ENCODE measurements at regions not wholly inside any gene's neighbourhood (a gene's known extent, or its start where the extent isn't known, plus 50 kb on each side); places are given as distances from the start of the nearest gene placed in this dataset.

- dilution Hi-C loops (cut with MboI; ENCODE audit: extremely low pct_ligation_motif_present, low sequenced_read_pairs), result no loop called here
- no peaks in the 10 kb centered on the region for H3K4me1 ChIP-seq (ENCODE audit: control insufficient read depth, extremely low read depth, insufficient read depth, low read length)
- H2AFZ ChIP-seq (ENCODE audit: control insufficient read depth, low read length), result no peak overlapping the region
- H3K4me2 ChIP-seq (ENCODE audit: control insufficient read depth, extremely low read depth, insufficient read depth, low read depth, low read length), result no peak overlapping the region
- H3K4me3 ChIP-seq (ENCODE audit: control insufficient read depth in 2 of 3, extremely low read depth in 1 of 3, insufficient read depth in 2 of 3, low read depth in 1 of 3, low read length in 3 of 3), result no peak overlapping the region
- no peak for FAIRE-seq
- no peaks in the 10 kb centered on the region for H3K79me2 ChIP-seq (ENCODE audit: control insufficient read depth, insufficient read depth, low read length)
- TF ChIP-seq CTCF (optimal IDR thresholded peaks at IDR 0.05 in 1 of 3, IDR thresholded peaks at IDR 0.05 in 1 of 3, conservative IDR thresholded peaks at IDR 0.05 in 1 of 3; ENCODE audit: extremely low read depth in 1 of 3, insufficient read depth in 2 of 3, low read length in 3 of 3), result no peak
- no peak for TF ChIP-seq EZH2 (IDR thresholded peaks at IDR 0.05; ENCODE audit: low read length)
- no peak overlapping the region for H3K9ac ChIP-seq (ENCODE audit: control insufficient read depth, extremely low read depth, insufficient read depth, low read length)
- H3K27ac ChIP-seq (ENCODE audit: control insufficient read depth, insufficient read depth, low read length), result no peak overlapping the region
- H3K36me3 ChIP-seq (ENCODE audit: control insufficient read depth in 2 of 2, extremely low read depth in 1 of 2, insufficient read depth in 2 of 2, low read length in 2 of 2), result no peaks in the 10 kb centered on the region
- no peaks in the 10 kb centered on the region for H4K20me1 ChIP-seq (ENCODE audit: control insufficient read depth, extremely low read depth, insufficient read depth, low read length)
- no peak for DNase-seq (ENCODE audit: low read depth, low spot score)
- no peaks in the 10 kb centered on the region for H3K9me3 ChIP-seq (ENCODE audit: control insufficient read depth, low read depth, low read length)
- no peaks in the 10 kb centered on the region for H3K9me1 ChIP-seq (ENCODE audit: control insufficient read depth, extremely low read depth, insufficient read depth, low read length)
- H3K27me3 ChIP-seq (ENCODE audit: control insufficient read depth, extremely low read depth, insufficient read depth, low read length), result no peaks in the 10 kb centered on the region
Measured at GRCh38 chr3:103730744-103731143, 1295.9 kb downstream of the ZPLD1 start.

- Histone ChIP-seq H3K79me2 (ENCODE audit: control insufficient read depth, insufficient read depth, low read length) (no peaks in the 10 kb centered on the region), H3K36me3 (ENCODE audit: control insufficient read depth in 2 of 2, extremely low read depth in 1 of 2, insufficient read depth in 2 of 2, low read length in 2 of 2) (no peaks in the 10 kb centered on the region), H3K27me3 (ENCODE audit: control insufficient read depth, extremely low read depth, insufficient read depth, low read length) (no peaks in the 10 kb centered on the region), H3K9me3 (ENCODE audit: control insufficient read depth, low read depth, low read length) (peaks cover 2% of the 10 kb centered on the region), H3K4me1 (ENCODE audit: control insufficient read depth, extremely low read depth, insufficient read depth, low read length) (no peaks in the 10 kb centered on the region), H3K4me3 (ENCODE audit: control insufficient read depth in 2 of 3, extremely low read depth in 1 of 3, insufficient read depth in 2 of 3, low read depth in 1 of 3, low read length in 3 of 3) (no peak overlapping the region), H3K9me1 (ENCODE audit: control insufficient read depth, extremely low read depth, insufficient read depth, low read length) (no peaks in the 10 kb centered on the region), H3K27ac (ENCODE audit: control insufficient read depth, insufficient read depth, low read length) (no peak overlapping the region), H4K20me1 (ENCODE audit: control insufficient read depth, extremely low read depth, insufficient read depth, low read length) (no peaks in the 10 kb centered on the region), H2AFZ (ENCODE audit: control insufficient read depth, low read length) (no peak overlapping the region), H3K4me2 (ENCODE audit: control insufficient read depth, extremely low read depth, insufficient read depth, low read depth, low read length) (no peak overlapping the region), H3K9ac (ENCODE audit: control insufficient read depth, extremely low read depth, insufficient read depth, low read length) (no peak overlapping the region)
- FAIRE-seq (no peak), DNase-seq (ENCODE audit: low read depth, low spot score) (no peak)
- dilution Hi-C loops (cut with MboI; ENCODE audit: extremely low pct_ligation_motif_present, low sequenced_read_pairs), result no loop called here
- TF ChIP-seq CTCF (optimal IDR thresholded peaks at IDR 0.05 in 1 of 3, IDR thresholded peaks at IDR 0.05 in 1 of 3, conservative IDR thresholded peaks at IDR 0.05 in 1 of 3; ENCODE audit: extremely low read depth in 1 of 3, insufficient read depth in 2 of 3, low read length in 3 of 3) (no peak), EZH2 (IDR thresholded peaks at IDR 0.05; ENCODE audit: low read length) (no peak)
Measured at GRCh38 chr3:103752986-103753385, 1318.2 kb downstream of the ZPLD1 start.
